ENCODE measurements at regions not wholly inside any gene's neighbourhood (a gene's known extent, or its start where the extent isn't known, plus 50 kb on each side); places are given as distances from the start of the nearest gene placed in this dataset.

DNA sequence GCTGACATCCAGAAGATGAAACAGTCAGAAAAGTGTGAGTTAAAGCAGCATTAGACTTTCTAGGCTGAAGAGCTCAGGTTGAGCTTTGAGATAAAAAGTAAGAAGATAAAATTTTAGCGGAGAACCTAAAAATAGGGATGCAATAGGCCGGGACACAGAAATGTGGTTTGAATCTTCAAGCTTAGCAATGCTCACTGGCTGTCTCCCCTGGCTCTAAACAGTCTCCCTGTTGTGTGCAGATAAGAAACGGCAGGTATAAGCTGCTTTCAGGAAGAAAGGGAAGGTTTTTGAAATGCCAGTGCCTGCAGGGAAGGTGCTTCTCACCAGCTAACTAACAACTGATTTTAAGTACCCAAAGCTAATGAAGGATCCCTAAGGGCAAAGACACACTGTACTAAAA lies 718.7 kb upstream of the SGO1 start:
- H3K4me3 Mint-ChIP-seq = no peak overlapping the region
- TF ChIP-seq TP53 (CRISPR knock-in tag; IDR thresholded peaks at IDR 0.05) = no peak
- no peak for TF ChIP-seq NR1H2 (CRISPR knock-in tag; IDR thresholded peaks at IDR 0.05)
- TF ChIP-seq ZMAT4 (CRISPR knock-in tag; IDR thresholded peaks at IDR 0.05) = no peak
- TF ChIP-seq, protein P1, sequence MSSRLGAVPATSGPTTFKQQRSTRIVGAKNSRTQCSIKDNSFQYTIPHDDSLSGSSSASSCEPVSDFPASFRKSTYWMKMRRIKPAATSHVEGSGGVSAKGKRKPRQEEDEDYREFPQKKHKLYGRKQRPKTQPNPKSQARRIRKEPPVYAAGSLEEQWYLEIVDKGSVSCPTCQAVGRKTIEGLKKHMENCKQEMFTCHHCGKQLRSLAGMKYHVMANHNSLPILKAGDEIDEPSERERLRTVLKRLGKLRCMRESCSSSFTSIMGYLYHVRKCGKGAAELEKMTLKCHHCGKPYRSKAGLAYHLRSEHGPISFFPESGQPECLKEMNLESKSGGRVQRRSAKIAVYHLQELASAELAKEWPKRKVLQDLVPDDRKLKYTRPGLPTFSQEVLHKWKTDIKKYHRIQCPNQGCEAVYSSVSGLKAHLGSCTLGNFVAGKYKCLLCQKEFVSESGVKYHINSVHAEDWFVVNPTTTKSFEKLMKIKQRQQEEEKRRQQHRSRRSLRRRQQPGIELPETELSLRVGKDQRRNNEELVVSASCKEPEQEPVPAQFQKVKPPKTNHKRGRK (CRISPR knock-in tag; IDR thresholded peaks at IDR 0.05; ENCODE audit: borderline replicate concordance) = no peak
- TF ChIP-seq OVOL2 (CRISPR knock-in tag; IDR thresholded peaks at IDR 0.05; ENCODE audit: borderline replicate concordance) = no peak
- no peak for TF ChIP-seq SMAD4 (CRISPR knock-in tag; IDR thresholded peaks at IDR 0.05)
- TF ChIP-seq, protein P2, sequence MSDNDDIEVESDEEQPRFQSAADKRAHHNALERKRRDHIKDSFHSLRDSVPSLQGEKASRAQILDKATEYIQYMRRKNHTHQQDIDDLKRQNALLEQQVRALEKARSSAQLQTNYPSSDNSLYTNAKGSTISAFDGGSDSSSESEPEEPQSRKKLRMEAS (CRISPR knock-in tag; IDR thresholded peaks at IDR 0.05) = no peak
- TF ChIP-seq E2F5 (CRISPR knock-in tag; IDR thresholded peaks at IDR 0.05) = no peak
- TF ChIP-seq JUN (CRISPR knock-in tag; IDR thresholded peaks at IDR 0.05) = no peak
- no peak for TF ChIP-seq NR3C1 (CRISPR knock-in tag; conservative IDR thresholded peaks at IDR 0.05; ENCODE audit: low read depth)
- POLR2A ChIA-PET = interaction anchor here (0.6 kb wide), 1 partner anchor 132 kb away, joined by 4 read pairs; no protein-coding TSS in a partner anchor
- peaks cover 1% of the 10 kb centered on the region; the same call in 1 of the 2 replicates for H3K9me3 Mint-ChIP-seq
- no peak overlapping the region for H3K27ac Mint-ChIP-seq
- DNase-seq (ENCODE audit: low spot score) (no peak), ATAC-seq (peak; percentile 85)
- peaks cover 10% of the 10 kb centered on the region for H3K4me1 Mint-ChIP-seq
- CTCF ChIA-PET = no interaction called here
- no peaks in the 10 kb centered on the region; the same call in 1 of the 2 replicates for H3K27me3 Mint-ChIP-seq (ENCODE audit: low read depth)
- H3K36me3 Mint-ChIP-seq = no peaks in the 10 kb centered on the region

GRCh38 chr3:20898962-20899361 lies 713.0 kb upstream of the SGO1 start:
- POLR2A ChIA-PET = no interaction called here
- no peak overlapping the region for H3K27ac Mint-ChIP-seq
- CTCF ChIA-PET = interaction anchor here (0.7 kb wide), 1 partner anchor 765 kb away, joined by 4 read pairs; no protein-coding TSS in a partner anchor

More at GRCh38 chr3:20898962-20899361, 713.0 kb upstream of the SGO1 start:
- Mint-ChIP-seq H3K36me3 (no peaks in the 10 kb centered on the region), H3K4me3 (no peak overlapping the region), H3K27me3 (ENCODE audit: low read depth) (no peaks in the 10 kb centered on the region; the same call in 1 of the 2 replicates), H3K9me3 (peaks cover 23% of the 10 kb centered on the region; the same call in 1 of the 2 replicates), H3K4me1 (no peaks in the 10 kb centered on the region)
- no peak for DNase-seq (ENCODE audit: low spot score)
- no peak for ATAC-seq
- TF ChIP-seq, protein P3, sequence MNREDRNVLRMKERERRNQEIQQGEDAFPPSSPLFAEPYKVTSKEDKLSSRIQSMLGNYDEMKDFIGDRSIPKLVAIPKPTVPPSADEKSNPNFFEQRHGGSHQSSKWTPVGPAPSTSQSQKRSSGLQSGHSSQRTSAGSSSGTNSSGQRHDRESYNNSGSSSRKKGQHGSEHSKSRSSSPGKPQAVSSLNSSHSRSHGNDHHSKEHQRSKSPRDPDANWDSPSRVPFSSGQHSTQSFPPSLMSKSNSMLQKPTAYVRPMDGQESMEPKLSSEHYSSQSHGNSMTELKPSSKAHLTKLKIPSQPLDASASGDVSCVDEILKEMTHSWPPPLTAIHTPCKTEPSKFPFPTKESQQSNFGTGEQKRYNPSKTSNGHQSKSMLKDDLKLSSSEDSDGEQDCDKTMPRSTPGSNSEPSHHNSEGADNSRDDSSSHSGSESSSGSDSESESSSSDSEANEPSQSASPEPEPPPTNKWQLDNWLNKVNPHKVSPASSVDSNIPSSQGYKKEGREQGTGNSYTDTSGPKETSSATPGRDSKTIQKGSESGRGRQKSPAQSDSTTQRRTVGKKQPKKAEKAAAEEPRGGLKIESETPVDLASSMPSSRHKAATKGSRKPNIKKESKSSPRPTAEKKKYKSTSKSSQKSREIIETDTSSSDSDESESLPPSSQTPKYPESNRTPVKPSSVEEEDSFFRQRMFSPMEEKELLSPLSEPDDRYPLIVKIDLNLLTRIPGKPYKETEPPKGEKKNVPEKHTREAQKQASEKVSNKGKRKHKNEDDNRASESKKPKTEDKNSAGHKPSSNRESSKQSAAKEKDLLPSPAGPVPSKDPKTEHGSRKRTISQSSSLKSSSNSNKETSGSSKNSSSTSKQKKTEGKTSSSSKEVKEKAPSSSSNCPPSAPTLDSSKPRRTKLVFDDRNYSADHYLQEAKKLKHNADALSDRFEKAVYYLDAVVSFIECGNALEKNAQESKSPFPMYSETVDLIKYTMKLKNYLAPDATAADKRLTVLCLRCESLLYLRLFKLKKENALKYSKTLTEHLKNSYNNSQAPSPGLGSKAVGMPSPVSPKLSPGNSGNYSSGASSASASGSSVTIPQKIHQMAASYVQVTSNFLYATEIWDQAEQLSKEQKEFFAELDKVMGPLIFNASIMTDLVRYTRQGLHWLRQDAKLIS (CRISPR knock-in tag; IDR thresholded peaks at IDR 0.05; ENCODE audit: borderline replicate concordance) = no peak
- TF ChIP-seq IRF2 (CRISPR knock-in tag; IDR thresholded peaks at IDR 0.05; ENCODE audit: borderline replicate concordance, low read depth) = no peak
- TF ChIP-seq ESRRA (CRISPR knock-in tag; IDR thresholded peaks at IDR 0.05; ENCODE audit: borderline replicate concordance) = no peak
- TF ChIP-seq OVOL2 (CRISPR knock-in tag; IDR thresholded peaks at IDR 0.05; ENCODE audit: borderline replicate concordance) = no peak
- no peak for TF ChIP-seq NFE2L1 (CRISPR knock-in tag; IDR thresholded peaks at IDR 0.05)
- TF ChIP-seq, protein P4, sequence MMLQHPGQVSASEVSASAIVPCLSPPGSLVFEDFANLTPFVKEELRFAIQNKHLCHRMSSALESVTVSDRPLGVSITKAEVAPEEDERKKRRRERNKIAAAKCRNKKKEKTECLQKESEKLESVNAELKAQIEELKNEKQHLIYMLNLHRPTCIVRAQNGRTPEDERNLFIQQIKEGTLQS (CRISPR knock-in tag; conservative IDR thresholded peaks at IDR 0.05) = no peak
- TF ChIP-seq, protein P5, sequence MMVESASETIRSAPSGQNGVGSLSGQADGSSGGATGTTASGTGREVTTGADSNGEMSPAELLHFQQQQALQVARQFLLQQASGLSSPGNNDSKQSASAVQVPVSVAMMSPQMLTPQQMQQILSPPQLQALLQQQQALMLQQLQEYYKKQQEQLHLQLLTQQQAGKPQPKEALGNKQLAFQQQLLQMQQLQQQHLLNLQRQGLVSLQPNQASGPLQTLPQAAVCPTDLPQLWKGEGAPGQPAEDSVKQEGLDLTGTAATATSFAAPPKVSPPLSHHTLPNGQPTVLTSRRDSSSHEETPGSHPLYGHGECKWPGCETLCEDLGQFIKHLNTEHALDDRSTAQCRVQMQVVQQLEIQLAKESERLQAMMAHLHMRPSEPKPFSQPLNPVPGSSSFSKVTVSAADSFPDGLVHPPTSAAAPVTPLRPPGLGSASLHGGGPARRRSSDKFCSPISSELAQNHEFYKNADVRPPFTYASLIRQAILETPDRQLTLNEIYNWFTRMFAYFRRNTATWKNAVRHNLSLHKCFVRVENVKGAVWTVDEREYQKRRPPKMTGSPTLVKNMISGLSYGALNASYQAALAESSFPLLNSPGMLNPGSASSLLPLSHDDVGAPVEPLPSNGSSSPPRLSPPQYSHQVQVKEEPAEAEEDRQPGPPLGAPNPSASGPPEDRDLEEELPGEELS (CRISPR knock-in tag; IDR thresholded peaks at IDR 0.05) = no peak
- TF ChIP-seq RELA (CRISPR knock-in tag; IDR thresholded peaks at IDR 0.05; ENCODE audit: borderline replicate concordance) = no peak
- no peak for TF ChIP-seq ATF2 (CRISPR knock-in tag; IDR thresholded peaks at IDR 0.05; ENCODE audit: borderline replicate concordance, low read depth)
- TF ChIP-seq KAT7 (CRISPR knock-in tag; IDR thresholded peaks at IDR 0.05; ENCODE audit: borderline replicate concordance) = no peak
- no peak for TF ChIP-seq CDX4 (CRISPR knock-in tag; IDR thresholded peaks at IDR 0.05; ENCODE audit: borderline replicate concordance)
